ENCODE measurements at regions not wholly inside any gene's neighbourhood (a gene's known extent, or its start where the extent isn't known, plus 50 kb on each side); places are given as distances from the start of the nearest gene placed in this dataset.

DNA sequence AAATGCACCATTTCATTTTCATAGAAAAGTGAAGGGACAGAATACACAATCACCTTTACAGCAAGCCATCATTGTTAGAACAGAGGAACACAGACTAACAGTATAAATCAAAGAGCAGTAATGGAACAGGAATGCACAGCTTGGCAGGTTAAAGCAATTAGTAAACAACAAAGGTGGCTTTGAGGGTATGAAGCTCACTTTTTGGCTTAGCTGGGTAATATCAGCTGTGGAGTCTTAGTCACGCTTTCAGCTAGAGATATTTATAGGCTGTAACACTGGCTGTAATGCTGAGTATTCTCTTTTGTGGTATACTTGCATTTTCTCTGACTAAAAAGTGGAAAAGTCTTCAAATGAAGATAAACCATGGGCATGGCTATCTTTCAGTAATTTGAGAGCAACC, 1780.5 kb downstream of the LRRC4C start:
- TF ChIP-seq, protein P1, sequence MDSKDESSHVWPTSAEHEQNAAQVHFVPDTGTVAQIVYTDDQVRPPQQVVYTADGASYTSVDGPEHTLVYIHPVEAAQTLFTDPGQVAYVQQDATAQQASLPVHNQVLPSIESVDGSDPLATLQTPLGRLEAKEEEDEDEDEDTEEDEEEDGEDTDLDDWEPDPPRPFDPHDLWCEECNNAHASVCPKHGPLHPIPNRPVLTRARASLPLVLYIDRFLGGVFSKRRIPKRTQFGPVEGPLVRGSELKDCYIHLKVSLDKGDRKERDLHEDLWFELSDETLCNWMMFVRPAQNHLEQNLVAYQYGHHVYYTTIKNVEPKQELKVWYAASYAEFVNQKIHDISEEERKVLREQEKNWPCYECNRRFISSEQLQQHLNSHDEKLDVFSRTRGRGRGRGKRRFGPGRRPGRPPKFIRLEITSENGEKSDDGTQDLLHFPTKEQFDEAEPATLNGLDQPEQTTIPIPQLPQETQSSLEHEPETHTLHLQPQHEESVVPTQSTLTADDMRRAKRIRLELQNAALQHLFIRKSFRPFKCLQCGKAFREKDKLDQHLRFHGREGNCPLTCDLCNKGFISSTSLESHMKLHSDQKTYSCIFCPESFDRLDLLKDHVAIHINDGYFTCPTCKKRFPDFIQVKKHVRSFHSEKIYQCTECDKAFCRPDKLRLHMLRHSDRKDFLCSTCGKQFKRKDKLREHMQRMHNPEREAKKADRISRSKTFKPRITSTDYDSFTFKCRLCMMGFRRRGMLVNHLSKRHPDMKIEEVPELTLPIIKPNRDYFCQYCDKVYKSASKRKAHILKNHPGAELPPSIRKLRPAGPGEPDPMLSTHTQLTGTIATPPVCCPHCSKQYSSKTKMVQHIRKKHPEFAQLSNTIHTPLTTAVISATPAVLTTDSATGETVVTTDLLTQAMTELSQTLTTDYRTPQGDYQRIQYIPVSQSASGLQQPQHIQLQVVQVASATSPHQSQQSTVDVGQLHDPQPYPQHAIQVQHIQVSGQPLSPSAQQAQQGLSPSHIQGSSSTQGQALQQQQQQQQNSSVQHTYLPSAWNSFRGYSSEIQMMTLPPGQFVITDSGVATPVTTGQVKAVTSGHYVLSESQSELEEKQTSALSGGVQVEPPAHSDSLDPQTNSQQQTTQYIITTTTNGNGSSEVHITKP (CRISPR knock-in tag; IDR thresholded peaks at IDR 0.05; ENCODE audit: low read depth): no peak
- TF ChIP-seq, protein P2, sequence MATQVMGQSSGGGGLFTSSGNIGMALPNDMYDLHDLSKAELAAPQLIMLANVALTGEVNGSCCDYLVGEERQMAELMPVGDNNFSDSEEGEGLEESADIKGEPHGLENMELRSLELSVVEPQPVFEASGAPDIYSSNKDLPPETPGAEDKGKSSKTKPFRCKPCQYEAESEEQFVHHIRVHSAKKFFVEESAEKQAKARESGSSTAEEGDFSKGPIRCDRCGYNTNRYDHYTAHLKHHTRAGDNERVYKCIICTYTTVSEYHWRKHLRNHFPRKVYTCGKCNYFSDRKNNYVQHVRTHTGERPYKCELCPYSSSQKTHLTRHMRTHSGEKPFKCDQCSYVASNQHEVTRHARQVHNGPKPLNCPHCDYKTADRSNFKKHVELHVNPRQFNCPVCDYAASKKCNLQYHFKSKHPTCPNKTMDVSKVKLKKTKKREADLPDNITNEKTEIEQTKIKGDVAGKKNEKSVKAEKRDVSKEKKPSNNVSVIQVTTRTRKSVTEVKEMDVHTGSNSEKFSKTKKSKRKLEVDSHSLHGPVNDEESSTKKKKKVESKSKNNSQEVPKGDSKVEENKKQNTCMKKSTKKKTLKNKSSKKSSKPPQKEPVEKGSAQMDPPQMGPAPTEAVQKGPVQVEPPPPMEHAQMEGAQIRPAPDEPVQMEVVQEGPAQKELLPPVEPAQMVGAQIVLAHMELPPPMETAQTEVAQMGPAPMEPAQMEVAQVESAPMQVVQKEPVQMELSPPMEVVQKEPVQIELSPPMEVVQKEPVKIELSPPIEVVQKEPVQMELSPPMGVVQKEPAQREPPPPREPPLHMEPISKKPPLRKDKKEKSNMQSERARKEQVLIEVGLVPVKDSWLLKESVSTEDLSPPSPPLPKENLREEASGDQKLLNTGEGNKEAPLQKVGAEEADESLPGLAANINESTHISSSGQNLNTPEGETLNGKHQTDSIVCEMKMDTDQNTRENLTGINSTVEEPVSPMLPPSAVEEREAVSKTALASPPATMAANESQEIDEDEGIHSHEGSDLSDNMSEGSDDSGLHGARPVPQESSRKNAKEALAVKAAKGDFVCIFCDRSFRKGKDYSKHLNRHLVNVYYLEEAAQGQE (IDR thresholded peaks at IDR 0.05; ENCODE audit: borderline replicate concordance in 1 of 2, low read depth in 1 of 2, low read length in 2 of 2): no peak
- TF ChIP-seq, protein P3, sequence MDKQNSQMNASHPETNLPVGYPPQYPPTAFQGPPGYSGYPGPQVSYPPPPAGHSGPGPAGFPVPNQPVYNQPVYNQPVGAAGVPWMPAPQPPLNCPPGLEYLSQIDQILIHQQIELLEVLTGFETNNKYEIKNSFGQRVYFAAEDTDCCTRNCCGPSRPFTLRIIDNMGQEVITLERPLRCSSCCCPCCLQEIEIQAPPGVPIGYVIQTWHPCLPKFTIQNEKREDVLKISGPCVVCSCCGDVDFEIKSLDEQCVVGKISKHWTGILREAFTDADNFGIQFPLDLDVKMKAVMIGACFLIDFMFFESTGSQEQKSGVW (CRISPR knock-in tag; IDR thresholded peaks at IDR 0.05; ENCODE audit: borderline replicate concordance): no peak
- TF ChIP-seq, protein P4, sequence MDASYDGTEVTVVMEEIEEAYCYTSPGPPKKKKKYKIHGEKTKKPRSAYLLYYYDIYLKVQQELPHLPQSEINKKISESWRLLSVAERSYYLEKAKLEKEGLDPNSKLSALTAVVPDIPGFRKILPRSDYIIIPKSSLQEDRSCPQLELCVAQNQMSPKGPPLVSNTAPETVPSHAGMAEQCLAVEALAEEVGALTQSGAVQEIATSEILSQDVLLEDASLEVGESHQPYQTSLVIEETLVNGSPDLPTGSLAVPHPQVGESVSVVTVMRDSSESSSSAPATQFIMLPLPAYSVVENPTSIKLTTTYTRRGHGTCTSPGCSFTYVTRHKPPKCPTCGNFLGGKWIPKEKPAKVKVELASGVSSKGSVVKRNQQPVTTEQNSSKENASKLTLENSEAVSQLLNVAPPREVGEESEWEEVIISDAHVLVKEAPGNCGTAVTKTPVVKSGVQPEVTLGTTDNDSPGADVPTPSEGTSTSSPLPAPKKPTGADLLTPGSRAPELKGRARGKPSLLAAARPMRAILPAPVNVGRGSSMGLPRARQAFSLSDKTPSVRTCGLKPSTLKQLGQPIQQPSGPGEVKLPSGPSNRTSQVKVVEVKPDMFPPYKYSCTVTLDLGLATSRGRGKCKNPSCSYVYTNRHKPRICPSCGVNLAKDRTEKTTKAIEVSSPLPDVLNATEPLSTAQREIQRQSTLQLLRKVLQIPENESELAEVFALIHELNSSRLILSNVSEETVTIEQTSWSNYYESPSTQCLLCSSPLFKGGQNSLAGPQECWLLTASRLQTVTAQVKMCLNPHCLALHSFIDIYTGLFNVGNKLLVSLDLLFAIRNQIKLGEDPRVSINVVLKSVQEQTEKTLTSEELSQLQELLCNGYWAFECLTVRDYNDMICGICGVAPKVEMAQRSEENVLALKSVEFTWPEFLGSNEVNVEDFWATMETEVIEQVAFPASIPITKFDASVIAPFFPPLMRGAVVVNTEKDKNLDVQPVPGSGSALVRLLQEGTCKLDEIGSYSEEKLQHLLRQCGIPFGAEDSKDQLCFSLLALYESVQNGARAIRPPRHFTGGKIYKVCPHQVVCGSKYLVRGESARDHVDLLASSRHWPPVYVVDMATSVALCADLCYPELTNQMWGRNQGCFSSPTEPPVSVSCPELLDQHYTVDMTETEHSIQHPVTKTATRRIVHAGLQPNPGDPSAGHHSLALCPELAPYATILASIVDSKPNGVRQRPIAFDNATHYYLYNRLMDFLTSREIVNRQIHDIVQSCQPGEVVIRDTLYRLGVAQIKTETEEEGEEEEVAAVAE (CRISPR knock-in tag; IDR thresholded peaks at IDR 0.05; ENCODE audit: borderline replicate concordance): no peak
- TF ChIP-seq ZFX (CRISPR knock-in tag; IDR thresholded peaks at IDR 0.05; ENCODE audit: low read depth) (no peak), TAF15 (IDR thresholded peaks at IDR 0.05; ENCODE audit: low read depth, low read length, poor library complexity, severe bottlenecking) (no peak), SALL1 (CRISPR knock-in tag; IDR thresholded peaks at IDR 0.05) (no peak), EZH2 (conservative IDR thresholded peaks at IDR 0.05; ENCODE audit: low read depth, low read length) (no peak), TAF1 (CRISPR knock-in tag; IDR thresholded peaks at IDR 0.05) (no peak)
